GM12878 (cell line): ENCODE measurements at regions not wholly inside any gene's neighbourhood (a gene's known extent, or its start where the extent isn't known, plus 50 kb on each side); places are given as distances from the start of the nearest gene placed in this dataset.

Experiments used
- ATAC-seq: fragments of 200-7000 bp; cut with Tn5 transposase; 3 replicates; pipeline ENCODE4 v1.9.1; 2020; ENCODE audit warnings: mild to moderate bottlenecking, moderate library complexity
- BruUV-seq: library from RNA; stranded (reverse); fragments of 400-500 nt; replicated peaks from 2 replicates; lab custom pipeline; 2021; lab: Mats Ljungman, UMichigan
- CTCF ChIA-PET: fragments of 300-600 bp; sonication (Branson Sonifier 250); formaldehyde crosslinking; extraction: SDS; loops from one replicate; lab custom pipeline; 2021; ENCODE audit warnings: inconsistent platforms; lab: Yijun Ruan, JAX
- POLR2A ChIA-PET: fragments of 350-600 bp; formaldehyde crosslinking; extraction: SDS; loops from one replicate; lab custom pipeline; 2021; ENCODE audit warnings: inconsistent platforms; lab: Charles Lee
- RAD21 ChIA-PET: fragments of 300-600 bp; sonication (Branson Sonifier 250); formaldehyde crosslinking; loops from one replicate; lab custom pipeline; 2023; ENCODE audit warnings: antibody characterized with exemption; ENCODE audit not compliant: unreplicated experiment; lab: Charles Lee
- SMC1A ChIA-PET: fragments of 300-600 bp; sonication (Branson Sonifier 250); formaldehyde crosslinking; loops from one replicate; lab custom pipeline; 2023; ENCODE audit not compliant: unreplicated experiment, uncharacterized antibody; lab: Charles Lee
- DNase-seq: peaks from one replicate; pipeline ENCODE4 v3.0.0-alpha.2; 2011; ENCODE audit warnings: low read depth, low spot score
- FAIRE-seq: peaks from 3 replicates; lab custom pipeline; 2011; peaks lifted over from hg19 to GRCh38; lab: Jason Lieb, UNC
- H2AFZ ChIP-seq: 2 replicates; pipeline ENCODE4 v1.6.0; 2011; ENCODE audit warnings: low read depth, low read length, control low read depth; ENCODE audit not compliant: control insufficient read depth
- H3K27ac ChIP-seq: 2 replicates; pipeline ENCODE4 v1.5.1; 2011; ENCODE audit warnings: control low read depth; ENCODE audit not compliant: control insufficient read depth, insufficient read depth
- H3K27me3 ChIP-seq, 2 experiments: replicated peaks in 1 of 2; 2 replicates each; pipeline versions ENCODE4 v1.6.0 to v1.6.1; 2011; ENCODE audit warnings: low read length in 1 of 2; ENCODE audit not compliant: control insufficient read depth in 2 of 2, insufficient read depth in 2 of 2
- H3K36me3 ChIP-seq, 2 experiments: 2 replicates each; pipeline ENCODE4 v1.5.1; 2011; ENCODE audit warnings: low read length in 1 of 2; ENCODE audit not compliant: control insufficient read depth in 2 of 2, insufficient read depth in 2 of 2
- H3K4me1 ChIP-seq: 2 replicates; pipeline ENCODE4 v1.6.1; 2011; ENCODE audit warnings: mild to moderate bottlenecking, low read length, moderate library complexity, mixed read lengths; ENCODE audit not compliant: control insufficient read depth, insufficient read depth
- H3K4me2 ChIP-seq: 2 replicates; pipeline ENCODE4 v1.6.0; 2011; ENCODE audit warnings: control low read depth; ENCODE audit not compliant: control insufficient read depth, insufficient read depth
- H3K4me3 ChIP-seq: fragments of 200-600 bp; sonication (generic); 2 replicates; pipeline ENCODE4 v1.5.1; 2016
- H3K79me2 ChIP-seq: 2 replicates; pipeline ENCODE4 v1.6.0; 2011; ENCODE audit warnings: low read length; ENCODE audit not compliant: control insufficient read depth, insufficient read depth
- H3K9ac ChIP-seq: 2 replicates; pipeline ENCODE4 v1.8.0; 2011; ENCODE audit warnings: low read length, control low read depth, mixed read lengths; ENCODE audit not compliant: control insufficient read depth, insufficient read depth
- H3K9me3 ChIP-seq: replicated peaks from 3 replicates; pipeline ENCODE4 v1.5.1; 2011; ENCODE audit warnings: mild to moderate bottlenecking, low read length; ENCODE audit not compliant: control insufficient read depth, insufficient read depth
- H4K20me1 ChIP-seq: 2 replicates; pipeline ENCODE4 v1.6.0; 2011; ENCODE audit not compliant: control insufficient read depth, insufficient read depth
- CHD2 ChIP-seq: IDR thresholded peaks from 2 replicates; pipeline ENCODE4 v1.6.1; 2011; ENCODE audit warnings: low read depth, low read length, improper control_type of control experiment, borderline replicate concordance
- EGR1 ChIP-seq, 2 experiments: IDR thresholded peaks; 1 replicate in 1 of 2; 2 replicates in 1 of 2; pipeline ENCODE4 v1.6.1; 2011 to 2012; ENCODE audit warnings: low read depth in 2 of 2, low read length in 2 of 2, borderline replicate concordance in 1 of 2, mild to moderate bottlenecking in 1 of 2, moderate library complexity in 1 of 2
- EZH2 ChIP-seq: IDR thresholded peaks from 2 replicates; pipeline ENCODE4 v1.6.1; 2012; ENCODE audit warnings: low read depth, mild to moderate bottlenecking, control low read depth, inconsistent platforms, low read length, borderline replicate concordance; ENCODE audit not compliant: control insufficient read depth
- MAX ChIP-seq: IDR thresholded peaks from 2 replicates; pipeline ENCODE4 v1.6.1; 2012; ENCODE audit warnings: low read depth, low read length, improper control_type of control experiment
- MTA2 ChIP-seq: fragments of 450-650 bp; IDR thresholded peaks from 2 replicates; pipeline ENCODE4 v1.6.1; 2016; ENCODE audit warnings: low read depth, mild to moderate bottlenecking, moderate library complexity
- NFYB ChIP-seq: IDR thresholded peaks from 2 replicates; pipeline ENCODE4 v1.6.1; 2011; ENCODE audit warnings: low read depth, mild to moderate bottlenecking, low read length, improper control_type of control experiment, moderate library complexity; ENCODE audit not compliant: insufficient read depth
- RAD21 ChIP-seq: IDR thresholded peaks from 2 replicates; pipeline ENCODE4 v1.6.1; 2011; ENCODE audit warnings: mild to moderate bottlenecking, low read depth, low read length, moderate library complexity; ENCODE audit not compliant: insufficient read depth
- STAT3 ChIP-seq: IDR thresholded peaks from 2 replicates; pipeline ENCODE4 v1.6.1; 2011; ENCODE audit warnings: low read depth, low read length, improper control_type of control experiment
- TARDBP ChIP-seq: IDR thresholded peaks from 2 replicates; pipeline ENCODE4 v1.6.1; 2016; ENCODE audit warnings: borderline replicate concordance
- YY1 ChIP-seq: IDR thresholded peaks from 2 replicates; pipeline ENCODE4 v1.6.1; 2011; ENCODE audit warnings: low read depth, mild to moderate bottlenecking, low read length
- ZBTB11 ChIP-seq: fragments of 450-650 bp; formaldehyde crosslinking; IDR thresholded peaks from 2 replicates; pipeline ENCODE4 v1.5.0; 2022; ENCODE audit warnings: mild to moderate bottlenecking, missing genetic modification characterization
- WGBS: methylation state at CpG from one replicate; pipeline ENCODE4 v1.1.6; 2016; ENCODE audit warnings: low lambda C conversion rate; ENCODE audit not compliant: insufficient replicate concordance, insufficient coverage; ENCODE audit errors: missing lambda C conversion rate; 5-methylcytosine and 5-hydroxymethylcytosine counted together
- in situ Hi-C: fragments of 300-500 bp; cut with MboI; formaldehyde crosslinking; loops from 9 replicates; pipeline ENCODE4 v1.14.3; 2018; ENCODE audit warnings: mixed read lengths
- intact Hi-C: fragments of 100-400 bp; cut with micrococcal nuclease; formaldehyde crosslinking; loops from one replicate; pipeline ENCODE4 v1.14.2; 2022; ENCODE audit not compliant: unreplicated experiment

- Histone ChIP-seq H3K36me3 (no peaks in the 10 kb centered on the region), H3K79me2 (no peaks in the 10 kb centered on the region), H3K4me1 (no peaks in the 10 kb centered on the region), H3K4me2 (no peak overlapping the region), H4K20me1 (no peaks in the 10 kb centered on the region), H3K9ac (no peak overlapping the region), H3K9me3 (no peaks in the 10 kb centered on the region), H3K27ac (no peak overlapping the region), H3K27me3 (peaks cover 0 to 3% of the 10 kb centered on the region in 2 experiments; a peak in 2 of 4 replicates), H3K4me3 (no peak overlapping the region)
- in situ Hi-C loops: loop anchor here (10.0 kb wide), 1 partner anchor 1363 kb away; no protein-coding TSS in a partner anchor
- no peak for ATAC-seq
- ChIA-PET POLR2A (no interaction called here), SMC1A (no interaction called here), RAD21 (no interaction called here), CTCF (no interaction called here)
- intact Hi-C loops: no loop called here
- FAIRE-seq: no peak
- TF ChIP-seq NFYB (no peak), MAX (no peak), EGR1 (IDR thresholded peaks at IDR 0.05; ENCODE audit: borderline replicate concordance in 1 of 2, low read depth in 2 of 2, low read length in 2 of 2) (no peak), STAT3 (no peak), MTA2 (no peak), RAD21 (no peak), TARDBP (no peak)
- TF ChIP-seq, all 136 proteins: peak for 0
- DNase-seq: no peak
- H2AFZ ChIP-seq: no peak overlapping the region
- BruUV-seq: no TSS peak
- WGBS: 0% methylated on average over 1 of the region's 1 CpG
Measured at GRCh38 chr11:116698080-116698479, 74.7 kb downstream of the BUD13 start.

GRCh38 chr11:116697639-116698038 lies 75.1 kb downstream of the BUD13 start:
- no peak overlapping the region for H3K9ac ChIP-seq
- H3K36me3 ChIP-seq: no peaks in the 10 kb centered on the region
- DNase-seq: no peak
- POLR2A ChIA-PET: interaction anchor here (0.5 kb wide), 1 partner anchor 34 kb away, joined by 3 read pairs; no protein-coding TSS in a partner anchor
- H3K4me1 ChIP-seq: no peaks in the 10 kb centered on the region
- no peak overlapping the region for H3K27ac ChIP-seq
- peaks cover 0 to 3% of the 10 kb centered on the region in 2 experiments; a peak in 2 of 4 replicates for H3K27me3 ChIP-seq
- FAIRE-seq: no peak
- in situ Hi-C loops: loop anchor here (10.0 kb wide), 1 partner anchor 1363 kb away; no protein-coding TSS in a partner anchor
- RAD21 ChIA-PET: no interaction called here
- no peak overlapping the region for H3K4me2 ChIP-seq
- no peaks in the 10 kb centered on the region for H4K20me1 ChIP-seq
- BruUV-seq: no TSS peak
- 41% methylated on average over 7 of the region's 7 CpGs for WGBS
- no peak overlapping the region for H3K4me3 ChIP-seq
- CTCF ChIA-PET: no interaction called here
- no peaks in the 10 kb centered on the region for H3K79me2 ChIP-seq
- no peak for ATAC-seq
- SMC1A ChIA-PET: no interaction called here
- no peaks in the 10 kb centered on the region for H3K9me3 ChIP-seq
- intact Hi-C loops: no loop called here
- no peak overlapping the region for H2AFZ ChIP-seq
- TF ChIP-seq CHD2 (no peak), EZH2 (no peak), YY1 (no peak), ZBTB11 (CRISPR knock-in tag) (no peak)
